ENCODE measurements at regions not wholly inside any gene's neighbourhood (a gene's known extent, or its start where the extent isn't known, plus 50 kb on each side); places are given as distances from the start of the nearest gene placed in this dataset.

DNA sequence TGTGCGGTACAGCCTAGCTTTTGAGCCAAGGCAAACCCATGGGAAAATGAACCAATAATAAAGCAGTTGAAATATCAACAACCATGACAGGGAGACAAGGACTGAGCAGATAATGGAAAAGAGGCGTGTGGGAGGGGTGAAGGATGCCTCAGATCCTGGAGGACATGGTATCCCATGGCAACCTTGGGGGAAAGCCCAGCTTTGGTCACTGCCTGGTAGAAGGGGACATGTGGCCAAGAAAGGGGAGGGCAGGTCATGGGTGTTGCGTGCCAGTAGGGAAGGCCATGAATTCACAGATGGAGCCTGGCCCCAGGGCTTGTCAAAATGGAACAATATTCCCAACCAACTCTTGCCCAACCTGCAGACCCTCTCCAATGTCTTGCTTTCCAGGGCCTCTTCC, 140.5 kb upstream of the SMAD3 start:
- TF ChIP-seq KLF16 (IDR thresholded peaks at IDR 0.05) (no peak), TCF3 (CRISPR knock-in tag; IDR thresholded peaks at IDR 0.05) (no peak), CTCF (IDR thresholded peaks at IDR 0.05 in 2 of 3, conservative IDR thresholded peaks at IDR 0.05 in 1 of 3; ENCODE audit: insufficient read depth in 2 of 3, low read depth in 1 of 3, low read length in 3 of 3) (no peak), SMAD3 (CRISPR knock-in tag; conservative IDR thresholded peaks at IDR 0.05) (no peak), CHD2 (IDR thresholded peaks at IDR 0.05; ENCODE audit: low read depth, low read length) (no peak), SMARCA5 (IDR thresholded peaks at IDR 0.05) (no peak), EZH2 (IDR thresholded peaks at IDR 0.05; ENCODE audit: borderline replicate concordance, low read depth, low read length) (no peak), GABPA (tag; conservative IDR thresholded peaks at IDR 0.05; ENCODE audit: low read depth) (no peak), BHLHE40 (IDR thresholded peaks at IDR 0.05; ENCODE audit: low read length) (no peak), ARNT (IDR thresholded peaks at IDR 0.05) (no peak), ZBTB26 (CRISPR knock-in tag; IDR thresholded peaks at IDR 0.05) (no peak)
- TF ChIP-seq, protein P1, sequence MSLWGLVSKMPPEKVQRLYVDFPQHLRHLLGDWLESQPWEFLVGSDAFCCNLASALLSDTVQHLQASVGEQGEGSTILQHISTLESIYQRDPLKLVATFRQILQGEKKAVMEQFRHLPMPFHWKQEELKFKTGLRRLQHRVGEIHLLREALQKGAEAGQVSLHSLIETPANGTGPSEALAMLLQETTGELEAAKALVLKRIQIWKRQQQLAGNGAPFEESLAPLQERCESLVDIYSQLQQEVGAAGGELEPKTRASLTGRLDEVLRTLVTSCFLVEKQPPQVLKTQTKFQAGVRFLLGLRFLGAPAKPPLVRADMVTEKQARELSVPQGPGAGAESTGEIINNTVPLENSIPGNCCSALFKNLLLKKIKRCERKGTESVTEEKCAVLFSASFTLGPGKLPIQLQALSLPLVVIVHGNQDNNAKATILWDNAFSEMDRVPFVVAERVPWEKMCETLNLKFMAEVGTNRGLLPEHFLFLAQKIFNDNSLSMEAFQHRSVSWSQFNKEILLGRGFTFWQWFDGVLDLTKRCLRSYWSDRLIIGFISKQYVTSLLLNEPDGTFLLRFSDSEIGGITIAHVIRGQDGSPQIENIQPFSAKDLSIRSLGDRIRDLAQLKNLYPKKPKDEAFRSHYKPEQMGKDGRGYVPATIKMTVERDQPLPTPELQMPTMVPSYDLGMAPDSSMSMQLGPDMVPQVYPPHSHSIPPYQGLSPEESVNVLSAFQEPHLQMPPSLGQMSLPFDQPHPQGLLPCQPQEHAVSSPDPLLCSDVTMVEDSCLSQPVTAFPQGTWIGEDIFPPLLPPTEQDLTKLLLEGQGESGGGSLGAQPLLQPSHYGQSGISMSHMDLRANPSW (CRISPR knock-in tag; IDR thresholded peaks at IDR 0.05), result no peak
- TF ChIP-seq, protein P2, sequence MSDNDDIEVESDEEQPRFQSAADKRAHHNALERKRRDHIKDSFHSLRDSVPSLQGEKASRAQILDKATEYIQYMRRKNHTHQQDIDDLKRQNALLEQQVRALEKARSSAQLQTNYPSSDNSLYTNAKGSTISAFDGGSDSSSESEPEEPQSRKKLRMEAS (CRISPR knock-in tag; IDR thresholded peaks at IDR 0.05), result no peak
- TF ChIP-seq, protein P3, sequence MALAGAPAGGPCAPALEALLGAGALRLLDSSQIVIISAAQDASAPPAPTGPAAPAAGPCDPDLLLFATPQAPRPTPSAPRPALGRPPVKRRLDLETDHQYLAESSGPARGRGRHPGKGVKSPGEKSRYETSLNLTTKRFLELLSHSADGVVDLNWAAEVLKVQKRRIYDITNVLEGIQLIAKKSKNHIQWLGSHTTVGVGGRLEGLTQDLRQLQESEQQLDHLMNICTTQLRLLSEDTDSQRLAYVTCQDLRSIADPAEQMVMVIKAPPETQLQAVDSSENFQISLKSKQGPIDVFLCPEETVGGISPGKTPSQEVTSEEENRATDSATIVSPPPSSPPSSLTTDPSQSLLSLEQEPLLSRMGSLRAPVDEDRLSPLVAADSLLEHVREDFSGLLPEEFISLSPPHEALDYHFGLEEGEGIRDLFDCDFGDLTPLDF (CRISPR knock-in tag; IDR thresholded peaks at IDR 0.05), result no peak
